Activated CD8-positive, alpha-beta memory T cell treated with anti-CD3 and anti-CD28 coated beads, Interleukin-2, amount 50 U/mL, for 4 hours (primary cell): ENCODE measurements at regions not wholly inside any gene's neighbourhood (a gene's known extent, or its start where the extent isn't known, plus 50 kb on each side); places are given as distances from the start of the nearest gene placed in this dataset.

Source experiments
- DNase-seq: peaks from one replicate; pipeline ENCODE4 v3.0.0-alpha.2; 2020

DNA sequence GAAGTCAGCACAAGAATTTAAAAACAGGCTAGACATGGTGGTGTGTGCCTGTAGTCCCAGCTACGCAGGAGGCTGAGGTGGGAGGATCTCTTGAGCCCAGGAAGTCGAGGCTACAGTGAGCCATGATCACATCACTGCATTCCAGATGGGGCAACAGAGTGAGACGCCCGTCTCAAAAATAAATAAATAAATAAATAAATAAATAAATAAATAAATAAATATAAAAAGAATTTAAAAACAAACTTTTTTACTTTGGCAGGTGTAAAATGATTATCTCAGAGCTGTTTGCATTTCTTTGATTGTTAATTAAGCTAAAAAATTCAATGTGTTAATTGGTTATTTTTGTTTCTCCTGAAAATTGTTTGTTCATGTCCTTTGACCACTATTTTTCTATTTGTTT lies 97.5 kb upstream of the RPS6KA3 start:
- DNase-seq: no peak

DNA sequence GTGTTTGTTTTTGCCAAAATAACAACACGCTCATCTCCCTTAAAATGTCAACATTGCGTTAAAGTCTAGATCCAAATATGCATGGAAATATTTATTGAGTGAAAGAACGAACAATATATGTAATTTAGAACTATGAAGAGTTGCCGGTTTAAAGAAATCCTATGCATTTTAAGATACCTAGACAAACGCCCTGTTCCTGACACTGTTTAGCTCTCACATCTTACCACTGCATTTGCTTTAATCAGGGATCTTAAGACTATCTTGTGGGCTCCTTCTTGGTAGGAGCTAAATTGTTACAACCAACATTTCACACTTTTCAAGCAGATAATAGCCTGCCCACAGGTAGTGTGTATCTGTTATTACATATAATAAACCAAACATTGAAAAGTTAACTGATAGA lies 96.6 kb upstream of the RPS6KA3 start:
- no peak for DNase-seq

DNA sequence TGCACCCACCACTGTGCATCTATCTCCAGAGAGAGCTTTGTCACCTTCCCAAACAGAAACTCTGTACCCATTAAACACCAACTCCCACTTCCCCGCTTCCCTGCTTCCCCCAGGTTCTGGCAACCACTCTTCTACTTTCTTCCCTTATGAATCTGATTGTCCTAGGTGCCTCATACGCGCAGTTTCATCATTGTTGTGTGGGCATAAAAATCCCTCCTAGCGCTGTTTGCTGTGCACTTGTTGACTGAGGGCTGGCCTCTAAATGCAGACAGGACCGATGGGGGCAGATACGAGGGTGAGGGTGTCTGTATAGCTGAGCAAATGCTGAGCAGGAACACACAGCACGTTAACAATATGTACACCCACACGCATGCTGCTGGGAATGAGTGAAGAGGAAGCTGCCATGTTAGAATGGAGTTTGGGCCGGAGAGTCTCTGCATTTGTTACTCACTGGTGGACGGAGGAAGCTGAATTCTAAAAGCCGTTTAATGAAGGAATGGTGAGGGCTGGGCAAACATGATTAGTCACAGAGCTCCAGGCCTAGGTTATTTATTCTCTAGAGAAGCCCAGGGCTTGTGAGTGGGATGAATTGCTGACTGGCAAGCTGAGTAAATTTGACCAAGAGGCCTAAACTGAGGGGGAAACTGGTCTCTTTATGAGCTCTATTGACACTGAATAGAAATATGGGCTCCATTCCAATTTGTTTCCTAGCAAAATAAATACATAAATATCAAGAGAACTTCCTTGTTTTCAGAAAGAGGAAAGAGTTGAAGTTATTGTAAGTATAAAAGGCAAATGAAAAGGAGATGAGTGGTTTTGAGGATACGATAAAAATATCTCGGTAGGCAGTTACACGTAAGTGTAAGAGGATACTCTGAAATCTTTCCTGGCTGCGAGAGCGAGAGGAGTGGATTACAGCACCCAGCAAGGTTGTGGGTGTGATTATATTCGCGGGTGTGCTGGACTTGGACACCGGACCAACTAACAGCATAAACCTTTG lies 95.9 kb upstream of the RPS6KA3 start:
- no peak for DNase-seq

DNA sequence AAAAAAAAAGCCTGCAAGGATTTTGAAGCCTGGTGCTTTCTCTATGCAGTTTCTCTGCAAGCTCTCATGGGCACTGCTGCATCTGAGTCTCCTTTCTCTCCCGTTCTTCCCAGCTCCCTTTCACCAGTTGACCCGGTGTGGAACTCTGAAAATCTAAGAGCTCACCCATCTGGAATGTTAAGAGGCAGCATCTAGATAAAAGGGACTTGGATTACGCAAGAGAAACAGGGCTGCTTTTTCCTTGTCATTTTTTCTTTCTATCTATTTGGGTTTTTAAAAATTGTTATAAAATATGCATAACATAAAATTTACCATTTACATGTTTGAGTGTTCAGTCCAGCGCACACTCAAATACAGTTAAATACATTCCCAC lies 95.2 kb upstream of the RPS6KA3 start:
- no peak for DNase-seq

DNA sequence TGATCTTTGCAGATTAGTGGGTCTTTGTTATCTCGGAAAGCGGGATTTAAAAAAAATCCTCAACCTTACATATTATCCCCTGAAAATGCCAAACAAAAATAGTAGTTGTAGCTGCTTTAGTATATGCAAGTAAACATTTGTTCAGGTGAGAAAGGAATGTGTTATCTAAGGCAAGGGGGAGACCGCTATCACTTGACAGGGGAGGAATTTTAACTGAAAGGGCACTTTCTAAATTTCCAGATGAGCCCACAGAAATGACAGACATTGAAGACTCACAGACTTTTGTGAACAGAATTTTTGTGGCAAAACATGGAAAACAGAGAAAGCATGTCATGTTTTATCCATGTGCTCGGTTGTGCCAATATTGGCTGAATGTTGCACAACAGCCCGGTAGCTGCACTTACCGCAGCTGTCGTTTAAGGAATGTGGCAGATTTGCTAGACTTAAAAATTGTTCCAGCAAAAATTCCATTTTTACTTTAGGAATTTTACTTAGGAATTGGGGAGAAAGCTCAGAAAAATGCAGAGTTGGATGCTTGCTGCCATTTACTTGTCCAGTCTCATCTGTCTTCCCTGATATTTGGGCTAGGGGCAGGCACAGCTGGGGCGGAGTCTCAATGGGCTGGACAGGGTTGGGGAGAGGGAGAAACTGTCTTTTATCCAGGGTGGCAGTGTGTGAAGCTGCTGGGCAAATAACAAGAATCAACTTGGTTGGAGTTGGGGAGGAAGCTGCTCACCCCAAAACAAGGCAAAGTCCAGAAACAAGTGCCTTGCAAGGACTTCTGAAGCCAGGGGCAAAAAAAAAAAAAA lies 94.6 kb upstream of the RPS6KA3 start:
- no peak for DNase-seq

DNA sequence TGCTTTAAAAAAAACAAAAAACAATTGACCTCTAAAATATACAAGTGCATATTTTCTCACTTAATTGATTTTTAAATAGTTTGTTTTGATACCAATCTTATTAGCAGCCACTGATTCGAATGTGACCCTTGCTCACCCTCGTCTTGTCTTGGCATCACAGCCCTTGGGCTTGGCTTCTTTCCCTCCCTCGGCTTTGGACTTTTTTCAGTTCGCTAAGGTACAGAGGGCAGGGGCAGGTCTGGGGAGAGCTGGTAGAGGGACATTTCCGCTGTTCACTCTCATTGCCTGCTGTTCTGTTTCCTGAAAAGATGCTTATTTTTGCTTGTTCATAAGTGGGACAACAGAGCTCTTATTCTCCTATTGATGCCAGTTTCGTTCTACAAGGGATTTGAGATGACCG lies 88.5 kb upstream of the RPS6KA3 start:
- no peak for DNase-seq

DNA sequence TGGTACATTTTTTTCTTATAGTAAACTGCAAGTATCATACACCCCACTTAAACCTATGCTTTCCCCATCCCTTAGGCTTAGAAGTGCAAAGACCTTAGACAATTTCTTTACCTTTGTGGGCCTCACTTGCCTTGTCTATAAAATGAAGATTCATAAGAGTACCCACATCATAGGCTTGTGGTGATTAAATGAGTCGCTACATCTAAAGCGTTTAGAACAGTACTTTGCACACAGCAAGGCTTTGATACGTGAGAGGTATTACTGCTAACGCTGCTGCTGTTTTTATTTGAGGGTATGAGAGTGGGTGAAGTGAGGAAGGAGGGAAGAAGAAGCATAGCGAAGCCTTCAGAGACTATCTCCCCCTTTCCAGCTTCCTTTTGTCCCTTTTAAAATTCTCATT lies 87.8 kb upstream of the RPS6KA3 start:
- DNase-seq: no peak

DNA sequence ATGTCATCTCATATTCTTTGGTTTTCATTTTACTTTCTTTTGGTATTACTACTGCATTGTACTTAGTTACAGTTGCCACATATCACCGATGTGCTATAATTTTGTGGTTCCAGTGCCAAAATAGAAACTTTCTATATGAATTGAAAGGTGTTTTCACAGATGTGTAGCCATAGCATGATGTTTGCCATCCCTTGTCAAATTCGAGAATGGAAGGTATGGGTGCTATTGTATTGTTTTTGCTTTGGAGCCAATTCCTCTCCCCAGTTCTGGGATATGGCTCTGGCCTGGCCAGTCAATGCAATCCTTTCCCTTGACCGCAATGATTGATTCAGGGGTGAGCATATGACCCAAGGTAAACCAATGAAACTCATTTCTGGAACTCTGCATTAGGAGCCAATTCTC lies 86.2 kb upstream of the RPS6KA3 start:
- DNase-seq: no peak

DNA sequence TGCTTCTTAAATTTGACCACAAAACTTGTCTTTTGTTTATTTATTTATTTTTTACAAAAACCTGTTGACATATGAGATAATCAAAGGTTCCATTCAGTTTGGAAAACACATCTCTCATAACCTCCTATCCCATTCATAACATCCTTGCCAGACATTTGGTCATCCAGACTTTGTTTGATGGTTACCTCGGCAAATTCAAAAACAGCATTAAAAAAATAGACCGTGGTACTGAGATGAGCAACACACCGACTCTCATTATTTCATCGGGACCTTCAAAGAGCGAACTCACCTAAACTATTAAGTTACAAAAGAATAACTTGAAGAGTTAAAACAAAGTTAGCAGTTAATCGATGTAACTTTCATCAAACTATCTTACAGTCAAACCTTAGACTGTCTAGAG lies 85.8 kb upstream of the RPS6KA3 start:
- DNase-seq: no peak

DNA sequence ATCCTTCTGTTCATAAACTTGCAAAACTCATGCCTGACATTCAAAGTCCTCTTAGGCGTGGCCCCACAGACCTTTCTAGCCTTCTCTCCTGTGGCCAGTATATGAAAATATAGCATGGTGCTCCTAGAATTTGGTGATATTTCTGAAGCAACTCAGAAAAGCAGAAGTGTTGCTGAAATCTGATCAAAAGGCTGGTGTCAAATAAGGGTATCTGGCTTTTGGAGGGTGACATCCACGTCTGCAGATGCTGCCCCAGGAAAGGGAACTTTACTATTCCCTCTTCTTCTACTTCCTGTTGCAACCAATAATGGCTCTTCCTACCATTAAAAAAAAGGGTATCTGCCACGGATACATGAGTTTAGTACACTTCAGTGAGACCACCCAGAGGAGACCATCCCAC lies 83.9 kb upstream of the RPS6KA3 start:
- no peak for DNase-seq

DNA sequence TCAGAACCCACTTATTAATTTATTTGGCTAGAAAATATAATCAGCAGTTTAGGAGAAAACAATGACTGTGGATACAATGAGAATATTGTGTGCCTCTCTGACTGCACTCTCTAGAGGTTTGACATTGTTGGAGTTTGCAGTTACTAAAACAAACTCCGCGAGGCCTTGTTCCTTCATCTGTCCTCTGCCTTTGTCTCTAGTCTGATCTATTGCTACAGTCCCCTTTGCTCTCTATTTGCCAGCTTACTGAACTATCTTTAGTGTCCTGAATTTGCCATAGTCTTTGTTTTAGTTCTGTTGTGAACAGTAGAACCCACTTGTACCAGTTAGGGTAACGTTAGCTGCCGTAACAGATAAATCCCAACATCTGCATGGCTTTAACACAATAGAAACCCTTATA lies 81.4 kb upstream of the RPS6KA3 start:
- DNase-seq: no peak

DNA sequence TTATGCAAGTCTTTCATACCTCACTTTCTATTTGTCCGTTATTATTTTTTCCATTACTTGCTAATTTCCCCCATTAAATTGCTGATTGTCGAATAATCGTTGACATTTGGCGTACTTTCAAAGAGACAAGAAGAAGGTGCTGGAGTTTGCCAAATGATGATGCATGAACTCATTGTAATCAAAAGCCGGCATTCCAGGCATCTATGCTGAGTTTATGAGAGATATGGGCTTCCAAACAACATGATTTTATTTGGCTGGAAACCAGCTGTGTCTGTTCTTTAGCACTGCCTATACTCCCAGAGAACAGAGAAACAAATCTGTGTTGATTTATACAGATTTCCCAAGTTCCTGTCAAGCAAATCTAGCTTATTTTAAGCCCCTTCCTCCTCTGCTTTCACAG lies 80.8 kb upstream of the RPS6KA3 start:
- DNase-seq: no peak

DNA sequence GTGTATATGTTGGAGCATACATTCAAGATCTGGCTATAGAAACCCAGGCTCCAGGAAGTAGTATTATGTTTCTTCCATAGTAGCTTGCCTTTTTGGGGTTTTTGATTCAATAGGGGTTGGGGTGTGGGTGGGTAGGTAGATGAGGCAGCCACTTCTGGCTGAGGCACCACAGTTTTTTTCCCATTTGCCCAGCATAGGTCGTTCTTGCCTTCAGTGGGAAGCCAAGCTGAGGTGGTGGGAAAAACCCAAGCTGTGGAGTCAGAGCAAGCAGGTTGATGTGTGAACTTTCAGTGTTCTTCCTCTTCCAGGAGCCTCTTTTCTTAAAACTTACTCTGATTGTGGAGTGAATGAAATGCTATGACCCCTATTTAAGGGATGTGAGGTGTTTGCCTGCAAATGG lies 67.0 kb upstream of the RPS6KA3 start:
- no peak for DNase-seq

DNA sequence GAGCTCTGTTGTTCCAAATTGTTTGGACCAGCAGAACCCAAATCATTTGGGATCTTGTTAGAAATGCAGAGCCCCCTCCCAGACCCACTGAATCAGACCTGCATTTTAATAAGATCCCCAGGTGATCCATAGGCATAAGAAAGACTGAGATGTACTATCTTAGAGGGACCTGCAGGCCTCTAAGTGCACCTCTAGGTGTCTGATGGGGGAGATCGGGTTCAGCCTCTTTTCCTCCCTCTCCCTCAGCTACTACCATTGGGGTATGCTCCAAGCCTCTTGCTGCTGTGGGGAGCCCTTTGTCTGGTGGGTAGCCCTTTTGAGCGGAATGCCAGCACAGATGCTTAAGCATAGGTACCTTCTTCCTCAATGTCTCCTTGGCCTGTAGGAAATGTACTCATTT lies 63.8 kb upstream of the RPS6KA3 start:
- no peak for DNase-seq

DNA sequence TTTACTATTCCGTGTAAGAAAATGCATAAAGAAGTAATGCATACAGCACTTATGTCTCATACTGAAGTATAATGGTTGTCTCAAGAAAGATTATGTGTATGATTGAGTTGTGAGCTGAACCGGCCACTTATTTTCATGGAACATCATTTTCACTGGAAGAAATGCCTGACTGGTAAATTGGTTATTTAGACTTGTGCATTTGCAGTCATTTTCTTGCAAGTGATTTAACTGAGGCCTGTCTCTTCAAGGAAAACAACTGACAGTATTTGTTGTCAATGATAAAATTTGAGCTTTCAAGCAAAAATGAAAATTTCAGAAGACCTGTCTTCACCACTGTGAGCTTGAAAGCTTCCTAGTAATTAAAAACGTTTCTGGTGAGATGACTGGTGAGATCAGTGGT lies 62.7 kb upstream of the RPS6KA3 start:
- no peak for DNase-seq

DNA sequence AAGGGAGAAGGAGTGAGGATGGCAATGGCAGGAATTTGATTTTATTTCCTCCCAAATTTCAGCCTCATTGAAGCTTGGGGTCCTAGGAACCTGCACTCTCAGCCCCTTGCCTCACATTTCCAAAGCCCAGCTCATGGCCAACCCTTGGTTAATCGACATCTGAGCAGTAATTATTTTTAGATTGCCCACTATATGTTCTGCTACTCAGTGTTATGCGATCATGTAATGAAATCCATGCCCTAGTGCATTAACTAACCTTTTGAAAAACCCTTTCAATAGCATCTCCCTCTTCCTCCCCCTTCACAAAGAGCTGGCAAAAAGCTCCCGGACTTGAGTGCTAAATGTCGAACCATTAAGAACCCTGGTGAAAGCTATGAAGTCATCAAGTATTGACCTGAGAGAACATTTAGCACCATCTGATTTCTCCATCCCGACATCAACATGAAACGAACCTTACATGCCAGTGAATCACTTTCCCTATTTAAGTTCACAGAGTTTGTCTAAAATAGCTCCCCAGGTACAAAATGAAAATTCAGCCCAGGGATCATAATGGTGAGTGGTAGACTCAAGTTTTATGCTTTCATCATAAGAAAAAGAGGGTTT lies 59.2 kb upstream of the RPS6KA3 start:
- no peak for DNase-seq

DNA sequence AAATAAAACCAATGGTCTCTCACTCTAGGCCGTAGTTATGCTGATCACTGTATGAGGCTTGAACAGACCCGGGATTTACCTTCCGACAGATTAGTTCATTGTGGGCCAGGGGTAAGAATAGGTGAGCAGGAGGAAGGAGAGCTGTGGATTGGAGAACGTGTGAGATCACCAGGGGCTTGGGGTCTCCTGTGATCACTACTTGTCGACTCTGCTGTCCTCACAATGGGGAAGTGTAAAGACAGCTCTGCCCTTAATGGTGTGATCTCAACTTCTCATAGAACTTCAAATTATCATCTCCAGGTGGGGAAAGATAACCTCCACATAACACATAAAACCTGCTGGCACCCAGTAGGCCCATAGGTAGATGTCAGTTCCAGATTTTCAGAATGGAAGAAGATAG lies 56.2 kb upstream of the RPS6KA3 start:
- no peak for DNase-seq

DNA sequence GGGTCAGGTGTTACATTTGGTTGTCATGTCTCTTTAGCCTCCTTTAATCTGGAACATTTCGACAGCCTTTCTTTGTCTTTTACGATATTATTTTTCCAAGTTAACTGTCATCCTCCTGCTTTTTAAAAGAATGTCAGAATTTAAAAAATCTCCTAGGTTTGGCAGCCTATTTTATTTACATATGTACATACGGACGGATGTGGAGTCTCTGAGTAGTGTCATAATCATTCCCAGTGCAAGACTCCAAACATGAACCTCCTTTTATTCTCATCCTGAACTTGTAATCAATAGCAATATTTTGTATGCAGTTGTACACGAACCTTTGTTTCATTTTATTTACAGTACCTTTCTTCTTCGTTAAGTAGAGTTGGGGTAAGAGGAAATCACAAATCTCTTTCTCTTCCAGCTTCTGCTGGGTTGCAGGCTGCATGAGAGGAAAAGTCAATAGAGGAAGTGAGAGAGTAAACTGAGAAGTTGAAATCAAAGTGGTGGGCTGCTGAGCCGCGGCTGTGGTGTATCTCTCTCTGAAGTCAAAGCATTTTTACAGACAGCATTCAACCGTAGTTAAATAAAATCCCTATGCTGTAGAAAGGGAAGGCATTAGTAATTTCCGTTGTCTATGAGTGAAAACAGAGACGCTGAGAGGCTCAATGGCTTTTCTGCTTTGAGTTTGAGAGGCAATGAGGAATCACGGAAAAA lies 53.9 kb upstream of the RPS6KA3 start:
- peak; percentile 17 for DNase-seq

DNA sequence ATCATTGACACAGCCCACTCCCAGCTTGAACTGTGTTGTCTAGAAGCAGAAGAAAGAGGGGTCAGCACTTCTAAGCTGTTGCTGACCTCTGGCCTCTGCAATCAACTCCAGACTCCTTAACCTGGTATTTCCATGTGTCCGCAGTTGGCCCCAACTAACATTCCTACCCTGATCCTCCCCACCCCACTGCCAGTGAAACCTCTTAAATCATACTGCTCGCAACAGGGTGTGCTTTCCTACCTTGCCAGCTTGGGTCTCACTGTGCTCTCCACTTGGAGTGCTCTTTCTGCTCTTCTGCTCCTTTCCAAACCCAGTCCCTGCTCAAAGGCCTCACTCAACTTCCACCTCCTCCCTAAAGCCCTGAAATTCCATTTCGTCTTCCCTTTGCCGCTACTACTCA lies 52.3 kb upstream of the RPS6KA3 start:
- no peak for DNase-seq

DNA sequence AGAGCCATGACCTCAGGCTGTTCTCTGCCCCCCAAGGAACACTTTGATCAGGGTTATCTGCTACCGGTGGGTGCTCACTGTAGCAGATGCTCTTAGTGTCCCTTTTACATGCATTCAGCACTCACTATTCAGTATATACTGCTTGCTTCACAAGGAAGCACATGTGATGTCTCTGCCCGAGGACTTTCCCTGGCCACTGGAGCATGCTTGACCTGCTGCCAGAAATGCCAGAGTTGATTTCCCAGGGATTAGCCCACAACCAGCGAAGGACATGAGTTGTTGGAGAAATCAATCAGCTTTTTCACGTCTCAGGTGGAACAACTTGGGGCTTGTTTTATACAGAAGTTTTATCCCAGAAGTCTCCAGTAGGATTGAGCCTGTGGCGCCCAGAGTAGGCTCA lies 51.2 kb upstream of the RPS6KA3 start:
- no peak for DNase-seq
